Stimulated activated CD8-positive, alpha-beta memory T cell treated with anti-CD3 and anti-CD28 coated beads, Interleukin-12 subunit alpha, Interleukin-12 subunit beta, amount 100 ng/mL, for 24 hours (primary cell): ENCODE measurements at regions not wholly inside any gene's neighbourhood (a gene's known extent, or its start where the extent isn't known, plus 50 kb on each side); places are given as distances from the start of the nearest gene placed in this dataset.
"Not testable (repeated sequence)": the region's sequence is repeated elsewhere in the genome, so short reads cannot be mapped to it uniquely, and the experiment has no call there.

Source experiments
- DNase-seq: peaks from one replicate; pipeline ENCODE4 v3.0.0-alpha.2; 2020; ENCODE audit errors: extremely low read depth

DNA sequence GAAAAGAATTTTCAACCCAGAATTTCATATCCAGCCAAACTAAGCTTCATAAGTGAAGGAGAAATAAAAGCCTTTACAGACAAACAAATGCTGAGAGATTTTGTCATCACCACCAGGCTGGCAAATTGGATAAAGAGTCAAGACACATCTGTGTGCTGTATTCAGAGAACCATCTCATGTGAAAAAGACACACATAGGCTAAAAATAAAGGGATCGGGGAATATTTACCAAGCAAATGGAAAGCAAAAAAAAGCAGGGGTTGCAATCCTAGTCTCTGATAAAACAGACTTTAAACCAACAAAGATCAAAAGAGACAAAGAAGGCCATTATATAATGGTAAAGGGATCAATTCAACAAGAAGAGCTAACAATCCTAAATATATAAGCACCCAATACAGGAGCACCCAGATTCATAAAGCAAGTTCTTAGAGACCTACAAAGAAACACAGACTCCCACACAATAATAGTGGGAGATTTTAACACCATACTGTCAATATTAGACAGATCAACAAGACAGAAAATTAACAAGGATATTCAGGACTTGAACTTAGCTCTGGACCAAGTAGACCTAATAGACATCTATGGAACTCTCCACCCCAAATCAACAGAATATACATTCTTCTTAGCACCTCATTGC lies 55.9 kb upstream of the ACSM6 start:
- DNase-seq: not testable (repeated sequence)

DNA sequence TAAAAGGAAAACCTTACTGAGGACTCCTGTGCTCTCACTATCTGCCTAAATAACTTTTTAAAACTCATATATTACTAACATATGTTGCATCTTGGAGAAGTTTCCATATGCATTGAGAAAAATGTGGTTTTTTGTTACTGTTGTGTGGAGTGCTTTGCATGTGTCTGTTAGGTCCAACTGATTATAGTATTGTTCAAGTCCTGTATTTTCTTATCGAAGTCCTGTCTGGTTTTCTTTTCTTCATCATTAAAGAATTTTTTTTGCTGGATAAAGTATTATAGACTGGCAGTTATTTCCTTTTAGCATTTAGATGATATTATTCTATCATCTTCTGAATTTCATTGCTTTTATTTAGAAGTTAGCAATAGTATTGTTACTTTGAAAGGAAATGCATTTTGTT lies 59.5 kb upstream of the ACSM6 start:
- DNase-seq: no peak

DNA sequence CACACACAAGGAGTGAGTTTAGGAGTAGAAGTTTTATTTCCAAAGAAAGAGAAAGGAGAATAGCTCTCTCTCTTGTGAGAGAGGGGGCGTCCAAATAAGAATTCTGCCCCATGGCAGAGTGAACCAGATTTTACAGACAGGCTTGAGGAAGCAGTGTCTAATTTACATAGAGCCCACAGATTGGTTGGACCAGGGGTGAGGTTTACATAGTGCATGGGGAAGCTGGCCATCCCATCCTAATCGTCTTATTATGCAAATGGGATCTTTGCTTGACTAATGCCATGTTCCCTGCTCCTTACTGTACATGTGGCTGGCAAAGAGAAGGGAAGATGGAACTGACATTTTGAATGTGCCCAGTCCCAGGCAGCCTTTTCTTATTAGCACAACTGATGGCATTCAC lies 60.0 kb upstream of the ACSM6 start:
- DNase-seq: no peak

DNA sequence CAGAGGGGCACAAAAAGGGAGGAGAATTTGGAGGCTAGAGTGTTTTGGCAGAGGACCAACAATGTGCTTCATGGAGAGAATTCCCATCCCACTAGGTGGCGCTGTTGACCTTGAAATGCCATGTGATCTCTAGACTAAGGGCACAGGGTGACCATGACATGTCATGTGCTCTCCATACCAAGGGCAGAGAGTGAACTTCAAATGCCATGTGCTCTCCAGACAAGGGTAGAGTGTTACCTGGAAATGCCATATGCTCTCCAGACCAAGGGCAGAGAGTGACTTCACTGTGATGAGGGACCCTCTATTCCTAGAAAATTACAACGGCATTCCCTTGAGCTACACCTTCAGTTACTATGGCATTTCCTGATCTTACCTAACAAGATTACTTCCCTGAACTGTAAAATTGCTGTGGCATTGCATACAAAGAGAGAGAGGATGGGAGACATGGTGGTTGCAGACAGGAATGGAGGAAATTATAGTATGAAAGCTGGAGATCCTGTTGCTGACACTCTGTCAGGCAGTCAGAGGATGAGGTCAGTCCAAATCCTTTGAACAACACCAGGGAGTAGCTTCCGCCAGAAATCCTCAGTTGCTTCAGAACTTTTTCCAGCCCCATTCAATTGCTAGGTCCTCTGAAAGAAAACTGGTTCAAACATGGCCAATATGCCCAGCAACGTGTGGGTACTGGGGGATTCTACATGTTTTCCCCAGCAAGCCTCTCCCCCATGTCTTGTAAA lies 60.9 kb upstream of the ACSM6 start:
- DNase-seq: peak; percentile 22

DNA sequence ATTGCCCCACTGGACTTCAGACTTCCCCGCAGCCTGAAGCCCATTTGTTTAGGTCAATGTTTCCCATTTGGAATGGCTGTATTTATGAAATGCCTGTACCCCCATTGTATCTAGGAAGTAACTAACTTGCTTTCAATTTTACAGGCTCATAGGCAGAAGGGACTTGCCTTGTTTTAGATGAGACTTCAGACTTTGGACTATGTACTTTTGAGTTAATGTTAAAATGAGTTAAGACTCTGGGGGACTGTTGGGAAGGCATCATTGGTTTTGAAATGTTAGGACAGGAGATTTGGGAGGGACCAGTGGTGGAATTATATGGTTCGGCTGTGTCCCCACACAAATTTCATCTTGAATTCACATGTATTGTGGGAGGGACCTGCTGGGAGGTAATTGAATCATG lies 61.1 kb upstream of the CYP2C8 start:
- DNase-seq: not testable (repeated sequence)

DNA sequence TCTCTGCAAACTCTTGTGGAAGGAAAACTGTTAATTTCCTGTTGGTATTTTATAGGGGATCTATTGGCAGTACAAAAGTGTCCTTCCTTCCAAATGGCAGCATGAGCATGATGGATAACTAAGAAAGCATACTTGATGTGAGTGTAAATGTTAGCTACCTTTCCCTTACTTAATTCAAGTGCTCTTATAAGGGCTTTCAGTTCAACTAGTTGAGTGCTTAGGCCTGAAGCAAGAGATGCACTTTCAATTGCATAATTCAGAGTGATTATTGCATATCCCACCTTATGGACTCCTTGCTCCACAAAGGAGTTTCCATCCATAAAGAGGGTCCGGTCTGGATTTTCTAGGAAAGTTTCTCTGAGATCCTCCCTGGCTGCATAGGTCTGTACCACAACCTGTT lies 56.3 kb upstream of the CYP2C8 start:
- DNase-seq: no peak

DNA sequence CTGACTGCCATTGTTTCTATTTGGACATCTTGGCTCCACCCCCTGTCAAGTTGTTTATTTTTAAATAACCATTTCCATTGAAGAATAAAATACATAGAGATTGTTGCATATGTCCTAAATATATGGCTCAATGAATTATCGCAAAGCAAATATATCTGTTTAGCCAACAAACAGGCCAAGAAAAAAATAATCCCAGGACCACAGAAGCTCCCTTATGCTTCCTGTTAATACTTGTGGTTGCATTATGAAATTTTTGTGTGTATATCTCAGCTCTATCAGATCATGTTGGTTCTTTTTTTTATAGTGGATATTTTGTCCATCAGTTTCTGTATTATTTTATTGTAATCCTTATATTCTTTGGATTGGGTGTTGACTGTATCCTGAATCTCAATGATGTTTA lies 53.4 kb upstream of the CYP2C8 start:
- DNase-seq: no peak

DNA sequence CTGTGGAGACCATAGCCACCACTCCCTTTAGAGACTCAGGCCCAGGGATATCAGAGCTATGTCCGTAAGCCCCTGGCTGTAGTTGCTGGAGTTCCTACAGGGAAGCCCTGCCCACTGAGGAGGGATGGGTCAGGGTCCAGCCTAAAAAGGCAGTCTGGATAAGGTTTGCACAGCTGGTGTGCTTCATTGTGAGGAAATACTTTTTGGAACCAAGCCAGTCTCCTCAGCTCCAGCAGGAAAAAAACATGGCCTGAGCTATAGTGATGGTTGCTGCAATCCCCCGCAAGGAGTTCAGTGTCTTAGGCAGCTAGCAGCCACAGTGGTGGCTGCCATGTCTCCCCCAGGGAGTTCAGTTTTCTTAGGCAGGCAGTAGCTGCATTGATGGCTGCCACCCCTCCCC lies 52.6 kb upstream of the CYP2C8 start:
- DNase-seq: no peak
